GM13976 (cell line): ENCODE measurements at regions not wholly inside any gene's neighbourhood (a gene's known extent, or its start where the extent isn't known, plus 50 kb on each side); places are given as distances from the start of the nearest gene placed in this dataset.

Source experiments
- DNase-seq: peaks from one replicate; pipeline ENCODE4 v3.0.0; 2012; ENCODE audit warnings: low spot score
- CTCF ChIP-seq: IDR thresholded peaks from 2 replicates; pipeline ENCODE4 v1.5.1; 2012; ENCODE audit warnings: borderline replicate concordance, mild to moderate bottlenecking; ENCODE audit not compliant: insufficient read depth; ENCODE audit errors: extremely low read depth, missing control alignments, control extremely low read depth
- in situ Hi-C: fragments of 300-500 bp; cut with MboI; formaldehyde crosslinking; loops from one replicate; pipeline ENCODE4 v1.12.0; 2022; ENCODE audit warnings: low sequenced_read_pairs, mixed read lengths, inconsistent platforms; ENCODE audit not compliant: unreplicated experiment

GRCh38 chr6:125558907-125559306 is 190.5 kb upstream of the HEY2 start:
- no peak for DNase-seq
- in situ Hi-C loops = no loop called here
- no peak for TF ChIP-seq CTCF

- no peak for TF ChIP-seq CTCF
- no peak for DNase-seq
- in situ Hi-C loops = no loop called here
Observed at GRCh38 chr6:125562156-125562555, 187.3 kb upstream of the HEY2 start.

GRCh38 chr6:125564941-125565340 is 184.5 kb upstream of the HEY2 start:
- DNase-seq = no peak
- no peak for TF ChIP-seq CTCF
- in situ Hi-C loops = no loop called here

- no peak for DNase-seq
- in situ Hi-C loops = no loop called here
- no peak for TF ChIP-seq CTCF
Observed at GRCh38 chr6:125567407-125567806, 182.0 kb upstream of the HEY2 start.

- in situ Hi-C loops = no loop called here
- TF ChIP-seq CTCF = no peak
- no peak for DNase-seq
Observed at GRCh38 chr6:125568609-125569008, 180.8 kb upstream of the HEY2 start.

GRCh38 chr6:125570526-125570925 is 178.9 kb upstream of the HEY2 start:
- no peak for TF ChIP-seq CTCF
- in situ Hi-C loops = no loop called here
- DNase-seq = no peak

GRCh38 chr6:125571207-125571755 is 178.2 kb upstream of the HEY2 start:
- in situ Hi-C loops = no loop called here
- DNase-seq = no peak
- no peak for TF ChIP-seq CTCF
